ENCODE measurements at regions not wholly inside any gene's neighbourhood (a gene's known extent, or its start where the extent isn't known, plus 50 kb on each side); places are given as distances from the start of the nearest gene placed in this dataset.

DNA sequence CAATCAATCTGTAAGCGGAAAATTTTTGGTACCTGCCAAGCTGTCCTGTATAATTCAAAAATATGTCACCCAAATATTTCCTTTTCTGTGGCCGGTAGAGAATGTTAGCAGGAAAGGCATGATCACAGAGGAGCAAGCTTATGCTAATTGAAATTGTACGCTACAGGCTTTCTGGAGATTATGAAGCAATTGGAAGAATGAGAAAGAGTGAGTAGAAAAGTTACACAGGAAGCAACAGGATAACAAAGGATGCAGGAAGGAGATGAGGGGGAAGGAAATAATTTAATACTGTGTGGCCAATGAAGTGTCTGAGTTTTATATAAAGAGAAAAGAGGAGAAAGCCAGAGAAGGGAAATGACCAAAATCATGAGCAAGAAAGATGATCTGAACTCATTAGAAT is 627.2 kb upstream of the STXBP6 start:
- no peak for DNase-seq (ENCODE audit: low spot score)
- H3K9me3 ChIP-seq = no peaks in the 10 kb centered on the region
- H3K36me3 ChIP-seq = no peaks in the 10 kb centered on the region
- 73% methylated on average over 3 of the region's 3 CpGs for WGBS
- H3K4me3 ChIP-seq = no peak overlapping the region
- TF ChIP-seq POLR2A (IDR thresholded peaks at IDR 0.05) (no peak), CTCF (IDR thresholded peaks at IDR 0.05) (no peak), POLR2AphosphoS5 (IDR thresholded peaks at IDR 0.05) (no peak)
- H3K27me3 ChIP-seq (replicated peaks; ENCODE audit: insufficient read depth) = no peaks in the 10 kb centered on the region
- H3K4me1 ChIP-seq (replicated peaks) = no peaks in the 10 kb centered on the region
- H3K27ac ChIP-seq = no peak overlapping the region
- intact Hi-C loops (cut with DNase I) = no loop called here

GRCh38 chr14:25667387-25667786 is 617.4 kb upstream of the STXBP6 start:
- Histone ChIP-seq H3K4me3 (no peak overlapping the region), H3K36me3 (no peaks in the 10 kb centered on the region), H3K27me3 (replicated peaks; ENCODE audit: insufficient read depth) (no peaks in the 10 kb centered on the region), H3K27ac (no peak overlapping the region), H3K4me1 (replicated peaks) (no peaks in the 10 kb centered on the region), H3K9me3 (no peaks in the 10 kb centered on the region)
- DNase-seq (ENCODE audit: low spot score) = no peak
- WGBS = 72% methylated on average over 2 of the region's 2 CpGs
- TF ChIP-seq POLR2AphosphoS5 (IDR thresholded peaks at IDR 0.05) (no peak), POLR2A (IDR thresholded peaks at IDR 0.05) (no peak)
- intact Hi-C loops (cut with DNase I) = no loop called here

DNA sequence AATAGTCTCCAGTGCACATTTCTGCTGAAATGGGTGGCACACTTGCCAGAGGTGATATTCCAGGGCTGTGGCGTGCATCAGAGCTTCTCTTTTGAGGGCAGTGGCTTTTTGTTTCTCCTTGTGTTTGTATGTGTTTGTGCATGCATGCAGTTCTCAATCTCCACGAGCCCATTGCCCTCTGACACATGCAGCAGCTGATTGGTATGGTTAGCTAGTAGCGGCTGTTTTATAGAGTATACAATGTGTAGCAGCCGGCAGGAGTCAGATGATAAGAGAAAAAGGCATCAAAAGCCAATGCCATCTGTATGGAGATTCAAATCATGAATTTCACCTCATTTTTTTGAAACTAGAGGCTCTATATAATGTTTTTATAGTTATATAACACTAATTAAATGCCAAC is 616.9 kb upstream of the STXBP6 start:
- TF ChIP-seq CTCF (IDR thresholded peaks at IDR 0.05) = no peak
- TF ChIP-seq POLR2A (IDR thresholded peaks at IDR 0.05) = no peak
- TF ChIP-seq POLR2AphosphoS5 (IDR thresholded peaks at IDR 0.05) = no peak
- Histone ChIP-seq H3K27me3 (replicated peaks; ENCODE audit: insufficient read depth) (no peaks in the 10 kb centered on the region), H3K36me3 (no peaks in the 10 kb centered on the region), H3K27ac (no peak overlapping the region), H3K4me3 (no peak overlapping the region), H3K4me1 (replicated peaks) (no peaks in the 10 kb centered on the region), H3K9me3 (no peaks in the 10 kb centered on the region)
- intact Hi-C loops (cut with DNase I) = no loop called here
- 40% methylated on average over 4 of the region's 4 CpGs for WGBS
- DNase-seq (ENCODE audit: low spot score) = no peak

- Histone ChIP-seq H3K9me3 (no peaks in the 10 kb centered on the region), H3K36me3 (no peaks in the 10 kb centered on the region), H3K4me1 (replicated peaks) (no peaks in the 10 kb centered on the region), H3K27me3 (replicated peaks; ENCODE audit: insufficient read depth) (no peaks in the 10 kb centered on the region), H3K4me3 (no peak overlapping the region), H3K27ac (no peak overlapping the region)
- intact Hi-C loops (cut with DNase I) = no loop called here
- DNase-seq (ENCODE audit: low spot score) = peak; percentile 61
- TF ChIP-seq CTCF (IDR thresholded peaks at IDR 0.05) (no peak), POLR2AphosphoS5 (IDR thresholded peaks at IDR 0.05) (peak; percentile 87)
- WGBS = 36% methylated on average over 2 of the region's 2 CpGs
These were observed 609.0 kb upstream of the STXBP6 start for GRCh38 chr14:25658988-25659387.

DNA sequence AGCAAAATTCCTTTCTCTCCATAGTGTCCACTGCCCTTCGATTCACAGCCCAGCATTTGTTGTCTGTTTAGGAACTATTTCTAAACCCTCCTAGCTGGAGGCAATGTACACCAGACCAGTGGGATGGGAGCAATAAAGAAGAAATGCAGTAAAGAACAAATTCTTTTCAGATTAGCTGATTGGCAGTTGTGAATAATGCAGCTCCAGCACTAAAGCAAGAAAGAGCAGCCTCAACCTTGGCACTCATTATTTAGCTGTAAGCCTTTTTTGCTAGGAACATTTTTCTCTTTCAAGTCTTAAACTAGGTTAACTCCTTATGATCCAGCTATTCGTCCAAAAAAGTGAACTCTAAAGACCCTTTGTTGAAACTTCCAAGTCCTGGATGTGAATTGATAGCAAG is 580.5 kb upstream of the STXBP6 start:
- H3K27ac ChIP-seq = no peak overlapping the region
- no peak overlapping the region for H3K4me3 ChIP-seq
- DNase-seq (ENCODE audit: low spot score) = no peak
- H3K36me3 ChIP-seq = no peaks in the 10 kb centered on the region
- whole genome bisulfite sequencing = 30% methylated on average over 2 of the region's 2 CpGs
- no peak for TF ChIP-seq POLR2A (IDR thresholded peaks at IDR 0.05)
- no peak for TF ChIP-seq POLR2AphosphoS5 (IDR thresholded peaks at IDR 0.05)
- no peak for TF ChIP-seq CTCF (IDR thresholded peaks at IDR 0.05)
- no peaks in the 10 kb centered on the region for H3K27me3 ChIP-seq (replicated peaks; ENCODE audit: insufficient read depth)
- intact Hi-C loops (cut with DNase I) = no loop called here
- no peaks in the 10 kb centered on the region for H3K9me3 ChIP-seq
- no peaks in the 10 kb centered on the region for H3K4me1 ChIP-seq (replicated peaks)

All from prostate gland (tissue), 2 donors.